H54 (cell line): ENCODE measurements at regions not wholly inside any gene's neighbourhood (a gene's known extent, or its start where the extent isn't known, plus 50 kb on each side); places are given as distances from the start of the nearest gene placed in this dataset.

Experiments used
- DNase-seq: peaks from one replicate; pipeline ENCODE4 v3.0.0; 2011; ENCODE audit warnings: low spot score, mixed read lengths; ENCODE audit not compliant: insufficient read length
- FAIRE-seq: peaks from 3 replicates; lab custom pipeline; 2011; peaks lifted over from hg19 to GRCh38; lab: Jason Lieb, UNC
- POLR2A ChIP-seq: IDR thresholded peaks from 2 replicates; pipeline ENCODE4 v1.6.1; 2011; ENCODE audit warnings: low read depth, mild to moderate bottlenecking, low read length

DNA sequence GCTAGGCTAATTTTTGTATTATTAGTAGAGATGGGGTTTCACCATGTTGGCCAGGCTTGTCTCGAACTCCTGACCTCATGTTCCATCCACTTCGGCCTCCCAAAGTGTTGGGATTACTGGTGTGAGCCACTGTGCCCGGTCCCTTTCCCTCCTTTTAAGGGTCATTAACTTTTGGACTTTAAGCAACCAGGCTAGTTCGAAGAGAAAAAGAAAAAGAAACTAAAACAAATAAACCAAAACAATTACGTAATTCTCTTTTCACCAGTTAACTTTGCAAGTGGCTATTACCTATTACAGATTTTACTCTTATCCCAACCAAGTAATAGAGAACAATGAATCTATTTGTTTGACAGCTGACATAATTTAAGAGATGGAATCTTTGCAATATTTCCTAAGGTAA, 72.8 kb upstream of the SEMA3C start:
- no peak for FAIRE-seq
- no peak for TF ChIP-seq POLR2A
- no peak for DNase-seq

DNA sequence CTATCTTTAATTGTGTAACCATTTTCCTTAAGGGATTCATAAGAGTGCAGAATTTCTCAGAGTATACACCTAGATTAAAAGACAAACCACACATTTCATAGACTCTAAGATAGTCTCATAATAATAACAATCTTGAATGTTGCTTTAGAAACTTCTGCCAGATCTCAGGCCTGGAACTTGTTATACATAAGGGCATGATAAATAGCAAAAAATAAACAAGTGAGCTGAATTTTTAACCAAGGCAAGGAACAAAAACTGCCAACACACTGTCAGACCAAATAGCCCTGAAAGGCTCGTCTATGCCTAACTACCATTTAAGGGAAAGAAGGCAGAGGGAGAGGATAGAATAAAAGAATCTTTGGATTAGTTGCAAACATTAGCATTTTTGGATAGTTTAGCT, 65.8 kb upstream of the SEMA3C start:
- FAIRE-seq (no peak), DNase-seq (no peak)
- no peak for TF ChIP-seq POLR2A

DNA sequence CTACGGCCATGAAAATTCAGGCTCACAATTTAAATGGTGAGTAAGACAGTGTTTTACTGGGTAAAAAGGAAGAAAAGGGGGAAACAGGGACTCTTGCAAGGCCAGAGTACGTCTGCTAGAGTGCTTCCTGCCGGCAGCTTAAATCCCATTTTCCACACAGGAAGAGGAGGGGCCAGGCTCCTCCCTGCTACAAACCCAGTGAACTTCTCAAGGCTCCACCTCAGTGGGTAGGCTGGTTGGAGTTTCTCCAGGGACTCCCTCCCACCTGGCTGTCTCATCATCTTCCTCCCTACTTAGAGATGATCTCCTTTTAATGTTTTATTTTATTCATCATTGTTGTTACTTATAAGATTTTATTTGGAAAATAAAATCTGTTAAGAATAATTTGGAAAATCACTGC, 62.6 kb upstream of the SEMA3C start:
- FAIRE-seq (no peak), DNase-seq (no peak)
- TF ChIP-seq POLR2A: no peak

DNA sequence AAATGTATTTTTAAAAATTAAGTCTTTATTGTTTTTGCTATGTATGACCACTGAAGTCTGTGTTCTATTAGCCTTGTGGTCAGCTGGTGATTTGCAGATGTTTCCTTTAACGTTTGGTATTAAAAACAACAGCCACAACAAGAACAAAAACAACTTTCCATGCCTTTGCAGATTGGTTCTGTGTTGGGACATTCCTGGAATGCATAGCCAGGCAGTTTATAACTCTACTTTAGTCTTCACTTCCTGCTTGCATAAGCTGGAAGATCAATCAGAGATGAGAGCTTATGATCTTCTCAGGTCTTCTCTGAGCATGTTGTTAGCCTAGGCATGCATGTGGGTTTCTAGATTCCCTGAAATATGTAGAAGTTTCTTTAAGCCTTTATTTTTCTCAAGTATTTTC, 58.9 kb upstream of the SEMA3C start:
- no peak for FAIRE-seq
- DNase-seq: no peak
- TF ChIP-seq POLR2A: no peak

DNA sequence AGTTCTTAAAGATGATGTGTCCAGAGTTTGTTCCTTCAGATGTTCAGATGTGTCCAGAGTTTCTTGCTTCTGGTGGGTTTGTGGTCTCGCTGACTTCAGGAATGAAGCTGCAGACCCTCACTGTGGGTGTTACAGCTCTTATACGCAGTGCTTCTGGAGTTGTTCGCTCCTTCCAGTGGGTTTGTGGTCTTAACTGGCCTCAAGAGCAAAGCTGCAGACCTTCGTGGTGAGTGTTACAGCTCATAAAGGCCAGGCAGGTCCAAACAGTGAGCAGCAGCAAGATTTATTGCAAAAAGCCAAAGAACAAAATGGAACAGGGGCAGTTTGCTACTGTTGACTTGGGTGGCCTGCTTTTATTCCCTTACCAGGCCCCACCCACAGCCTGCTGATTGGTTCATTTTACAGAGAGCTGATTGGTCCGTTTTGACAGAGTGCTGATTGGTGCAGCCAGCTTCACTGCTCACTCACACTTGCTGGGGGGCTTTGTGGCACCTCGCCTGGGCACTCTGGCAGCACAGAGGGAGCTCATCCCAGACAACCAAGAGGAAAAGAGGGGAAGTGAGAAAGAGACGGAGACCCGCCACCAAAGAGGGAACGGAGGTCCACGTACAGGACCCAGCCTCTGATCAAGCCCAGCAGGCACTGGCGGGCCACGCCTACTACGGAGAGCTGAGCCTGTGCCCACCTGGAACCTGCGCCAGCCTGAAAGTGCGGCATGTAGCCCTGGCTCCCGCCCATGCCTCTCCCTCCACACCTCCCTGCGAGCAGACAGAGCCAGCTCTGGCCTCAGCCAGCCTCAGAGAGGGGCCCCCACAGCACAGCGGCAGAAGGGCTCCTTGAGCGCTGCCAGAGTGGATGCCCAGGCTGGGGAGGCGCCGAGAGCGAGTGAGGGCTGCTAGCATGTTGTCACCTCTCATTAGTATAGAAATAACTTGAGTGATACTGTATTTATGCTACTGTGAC, 55.8 kb upstream of the SEMA3C start:
- DNase-seq (no peak), FAIRE-seq (no peak)
- no peak for TF ChIP-seq POLR2A

DNA sequence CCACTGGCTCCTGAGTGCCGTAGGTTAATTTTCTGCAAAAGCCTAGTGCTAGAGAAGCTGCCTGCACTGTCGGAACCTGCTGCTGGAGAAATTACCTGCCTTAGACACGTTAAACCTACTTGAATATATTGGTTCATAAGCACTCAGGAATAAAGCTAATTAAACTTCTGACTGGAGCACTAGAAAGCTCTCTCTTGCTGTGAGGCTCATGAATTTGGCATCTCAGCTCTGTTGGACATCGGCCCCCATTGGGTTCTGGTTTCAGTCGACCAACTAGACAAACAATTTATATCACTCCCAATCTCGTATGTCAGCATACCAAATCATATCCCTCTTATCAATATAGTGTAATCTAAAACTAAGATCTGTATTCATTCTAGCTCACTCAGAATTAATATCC, 52.4 kb upstream of the SEMA3C start:
- no peak for TF ChIP-seq POLR2A
- no peak for DNase-seq
- FAIRE-seq: no peak
